ENCODE measurements at regions not wholly inside any gene's neighbourhood (a gene's known extent, or its start where the extent isn't known, plus 50 kb on each side); places are given as distances from the start of the nearest gene placed in this dataset.
A peak's percentile ranks its signal among the peaks of the same experiment; 100 is the strongest.
"Not testable (repeated sequence)": the region's sequence is repeated elsewhere in the genome, so short reads cannot be mapped to it uniquely, and the experiment has no call there.

- DNase-seq (ENCODE audit: low spot score) = not testable (repeated sequence)
Measured at GRCh38 chr2:76697439-76697838, 824.7 kb downstream of the LRRTM4 start.

GRCh38 chr2:76692908-76693307, 829.3 kb downstream of the LRRTM4 start:
- DNase-seq (ENCODE audit: low spot score) = no peak

GRCh38 chr2:76688732-76689131, 833.4 kb downstream of the LRRTM4 start:
- no peak for DNase-seq (ENCODE audit: low spot score)

- no peak for DNase-seq (ENCODE audit: low spot score)
Measured at GRCh38 chr2:76687923-76688322, 834.3 kb downstream of the LRRTM4 start.

- no peak for DNase-seq (ENCODE audit: low spot score)
Measured at GRCh38 chr2:76684756-76685155, 837.4 kb downstream of the LRRTM4 start.

GRCh38 chr2:76679025-76679396, 843.2 kb downstream of the LRRTM4 start:
- no peak for DNase-seq (ENCODE audit: low spot score)

- DNase-seq (ENCODE audit: low spot score) = no peak
Measured at GRCh38 chr2:76678383-76679024, 843.7 kb downstream of the LRRTM4 start.

- no peak for DNase-seq (ENCODE audit: low spot score)
Measured at GRCh38 chr2:76675212-76675611, 847.0 kb downstream of the LRRTM4 start.

- no peak for DNase-seq (ENCODE audit: low spot score)
Measured at GRCh38 chr2:76672798-76673197, 849.4 kb downstream of the LRRTM4 start.

GRCh38 chr2:76669966-76670465, 852.2 kb downstream of the LRRTM4 start:
- DNase-seq (ENCODE audit: low spot score) = no peak

- no peak for DNase-seq (ENCODE audit: low spot score)
Measured at GRCh38 chr2:76668279-76668678, 853.9 kb downstream of the LRRTM4 start.

GRCh38 chr2:76667821-76668271, 854.3 kb downstream of the LRRTM4 start:
- DNase-seq (ENCODE audit: low spot score) = no peak

GRCh38 chr2:76642129-76642528, 880.0 kb downstream of the LRRTM4 start:
- no peak for DNase-seq (ENCODE audit: low spot score)

- no peak for DNase-seq (ENCODE audit: low spot score)
Measured at GRCh38 chr2:76641506-76641905, 880.7 kb downstream of the LRRTM4 start.

GRCh38 chr2:76640905-76641304, 881.3 kb downstream of the LRRTM4 start:
- DNase-seq (ENCODE audit: low spot score) = no peak

- no peak for DNase-seq (ENCODE audit: low spot score)
Measured at GRCh38 chr2:76639171-76639680, 883.0 kb downstream of the LRRTM4 start.

GRCh38 chr2:76633276-76633921, 888.8 kb downstream of the LRRTM4 start:
- no peak for DNase-seq (ENCODE audit: low spot score)

GRCh38 chr2:76625101-76625500, 897.1 kb downstream of the LRRTM4 start:
- no peak for DNase-seq (ENCODE audit: low spot score)

- no peak for DNase-seq (ENCODE audit: low spot score)
Measured at GRCh38 chr2:76613330-76613729, 902.6 kb upstream of the GCFC2 start.

- no peak for DNase-seq (ENCODE audit: low spot score)
Measured at GRCh38 chr2:76612764-76613163, 902.0 kb upstream of the GCFC2 start.

GRCh38 chr2:76610451-76610850, 899.7 kb upstream of the GCFC2 start:
- DNase-seq (ENCODE audit: low spot score) = no peak

- peak; percentile 62 for DNase-seq (ENCODE audit: low spot score)
Measured at GRCh38 chr2:76599732-76600368, 889.1 kb upstream of the GCFC2 start.

GRCh38 chr2:76584474-76584873, 873.8 kb upstream of the GCFC2 start:
- no peak for DNase-seq (ENCODE audit: low spot score)

Data from GM03348 (cell line).